Body of pancreas (tissue), 4 donors: ENCODE measurements at regions not wholly inside any gene's neighbourhood (a gene's known extent, or its start where the extent isn't known, plus 50 kb on each side); places are given as distances from the start of the nearest gene placed in this dataset.

Experiments used
- POLR2A ChIP-seq, 3 donors: fragments of 450-650 bp; IDR thresholded peaks; one replicate each; pipeline ENCODE4 v1.6.1; 2016; ENCODE audit warnings: antibody characterized with exemption in 3 of 3, mild to moderate bottlenecking in 2 of 3
- TF ChIP-seq, protein P1 (sequence below), 7 experiments: fragments of 450-650 bp in 4 of 7; fragments of 200-600 bp in 3 of 7; sonication (generic) in 3 of 7; IDR thresholded peaks; one replicate each; pipeline ENCODE4 v1.5.1; 2016 to 2019; ENCODE audit warnings: antibody characterized with exemption in 7 of 7

DNA sequence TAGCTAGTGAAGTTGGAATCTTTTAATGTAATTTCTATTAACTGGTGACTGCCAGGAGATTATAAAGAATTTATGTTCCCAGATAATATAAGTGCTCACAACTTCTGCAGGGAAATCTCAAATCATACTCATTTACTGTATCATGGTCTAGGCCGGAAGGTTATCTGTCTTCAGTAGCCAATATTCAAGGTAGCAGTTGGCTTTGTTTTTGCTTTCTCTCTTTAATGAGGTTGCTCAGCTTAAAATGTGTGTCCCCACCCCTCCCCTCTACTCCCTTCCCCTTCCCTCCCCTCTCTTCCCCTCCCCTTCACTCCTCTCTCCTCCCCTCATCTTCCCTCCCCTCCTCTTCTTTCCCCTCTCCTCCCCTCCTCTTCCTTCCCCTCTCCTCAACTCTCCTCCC, 117.6 kb downstream of the HPGD start:
- no peak for TF ChIP-seq POLR2A (IDR thresholded peaks at IDR 0.05)
- TF ChIP-seq, protein P1, sequence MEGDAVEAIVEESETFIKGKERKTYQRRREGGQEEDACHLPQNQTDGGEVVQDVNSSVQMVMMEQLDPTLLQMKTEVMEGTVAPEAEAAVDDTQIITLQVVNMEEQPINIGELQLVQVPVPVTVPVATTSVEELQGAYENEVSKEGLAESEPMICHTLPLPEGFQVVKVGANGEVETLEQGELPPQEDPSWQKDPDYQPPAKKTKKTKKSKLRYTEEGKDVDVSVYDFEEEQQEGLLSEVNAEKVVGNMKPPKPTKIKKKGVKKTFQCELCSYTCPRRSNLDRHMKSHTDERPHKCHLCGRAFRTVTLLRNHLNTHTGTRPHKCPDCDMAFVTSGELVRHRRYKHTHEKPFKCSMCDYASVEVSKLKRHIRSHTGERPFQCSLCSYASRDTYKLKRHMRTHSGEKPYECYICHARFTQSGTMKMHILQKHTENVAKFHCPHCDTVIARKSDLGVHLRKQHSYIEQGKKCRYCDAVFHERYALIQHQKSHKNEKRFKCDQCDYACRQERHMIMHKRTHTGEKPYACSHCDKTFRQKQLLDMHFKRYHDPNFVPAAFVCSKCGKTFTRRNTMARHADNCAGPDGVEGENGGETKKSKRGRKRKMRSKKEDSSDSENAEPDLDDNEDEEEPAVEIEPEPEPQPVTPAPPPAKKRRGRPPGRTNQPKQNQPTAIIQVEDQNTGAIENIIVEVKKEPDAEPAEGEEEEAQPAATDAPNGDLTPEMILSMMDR (IDR thresholded peaks at IDR 0.05) = no peak
